ENCODE measurements at regions not wholly inside any gene's neighbourhood (a gene's known extent, or its start where the extent isn't known, plus 50 kb on each side); places are given as distances from the start of the nearest gene placed in this dataset.
"Not testable (repeated sequence)": the region's sequence is repeated elsewhere in the genome, so short reads cannot be mapped to it uniquely, and the experiment has no call there.

DNA sequence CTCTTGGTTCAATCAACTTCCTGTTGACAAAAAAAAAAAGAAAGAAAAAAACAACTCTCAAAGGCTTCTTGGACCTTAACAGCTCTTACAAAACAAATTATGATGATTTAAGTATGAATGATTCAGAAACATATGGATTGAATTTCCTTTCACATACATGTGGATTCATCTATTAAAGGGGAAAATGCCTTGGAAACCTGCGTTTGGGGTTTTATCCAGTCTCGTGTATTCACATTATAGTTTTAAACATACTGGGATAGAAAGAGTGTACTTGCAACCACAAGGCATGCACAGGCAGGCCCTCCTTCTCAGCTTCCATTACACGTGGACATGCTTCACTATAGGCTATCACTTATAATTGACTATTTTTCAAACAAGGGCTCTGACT lies 286.7 kb downstream of the INHBA start:
- no peak for DNase-seq

GRCh38 chr7:41415471-41416207 lies 287.3 kb downstream of the INHBA start:
- no peak for DNase-seq

DNA sequence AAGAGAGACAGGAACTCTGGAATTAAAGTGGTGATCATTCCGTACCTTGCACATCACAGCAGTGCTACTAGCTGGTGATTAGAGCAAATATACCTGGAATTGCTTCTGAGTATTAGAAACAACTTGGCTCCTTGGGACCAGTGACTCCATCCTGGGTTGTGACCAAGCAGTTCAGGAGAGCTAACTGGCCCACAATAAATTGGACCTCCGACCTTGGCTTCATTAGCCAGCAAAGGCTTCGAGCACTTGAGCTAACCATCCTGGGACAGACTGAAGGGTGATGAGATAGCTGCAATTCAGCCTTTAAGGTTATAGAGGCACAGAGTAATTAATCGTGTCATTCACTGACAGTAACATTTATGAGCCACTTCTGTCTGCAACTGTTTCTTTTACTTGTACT lies 287.8 kb downstream of the INHBA start:
- DNase-seq: no peak

DNA sequence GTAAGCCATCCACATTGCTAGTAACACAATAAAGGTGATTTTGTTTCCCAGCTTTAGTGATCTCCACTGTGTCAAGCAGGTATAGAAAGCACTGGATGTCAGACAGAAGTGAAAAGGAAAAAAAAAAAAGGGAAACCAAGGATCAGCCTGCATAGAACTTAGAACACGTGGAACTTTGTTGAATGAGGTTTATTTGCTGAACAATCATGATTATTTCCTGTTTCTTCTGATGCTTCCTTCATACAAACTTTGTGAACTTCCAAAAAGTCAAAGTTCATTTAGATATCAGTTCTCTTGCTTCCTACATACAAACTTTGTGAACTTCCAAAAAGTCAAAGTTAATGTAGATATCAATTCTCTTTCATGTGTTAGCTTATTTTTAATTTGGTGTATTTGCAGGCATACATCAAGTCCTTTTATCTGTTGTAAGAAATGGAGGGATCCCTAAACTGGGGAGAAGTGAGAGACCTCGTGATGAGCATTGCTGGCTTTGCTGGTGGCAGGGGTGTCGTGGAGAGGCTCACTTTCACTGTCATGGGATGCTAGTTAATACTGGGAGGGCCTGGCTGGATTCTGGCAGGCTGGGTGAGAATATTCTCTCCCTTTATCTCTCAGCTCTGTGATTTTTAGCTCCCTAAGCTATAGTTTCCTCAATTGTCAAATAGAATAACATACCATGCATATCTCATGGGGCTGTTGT lies 298.4 kb downstream of the INHBA start:
- no peak for DNase-seq

- DNase-seq: no peak
Observed at GRCh38 chr7:41403291-41403690, 299.6 kb downstream of the INHBA start.

DNA sequence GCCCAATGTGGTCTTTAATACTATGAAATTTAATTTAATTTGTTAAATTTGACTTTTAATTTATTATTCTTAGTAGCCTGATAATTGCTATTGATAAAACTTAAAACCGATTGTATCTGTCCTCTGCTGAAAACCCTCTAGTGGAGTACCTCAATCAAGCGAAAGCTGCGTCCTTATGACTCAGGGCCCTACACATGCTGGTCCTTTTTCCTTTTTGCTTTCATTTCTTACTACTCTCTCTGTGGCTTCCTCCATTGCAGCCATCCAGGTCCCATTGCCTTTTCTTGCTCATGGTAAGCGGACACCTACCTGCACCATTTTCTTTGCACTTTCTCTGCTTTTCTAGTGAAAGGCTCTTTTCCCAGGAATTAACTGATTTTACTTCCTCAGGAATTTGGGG lies 301.1 kb downstream of the INHBA start:
- no peak for DNase-seq

GRCh38 chr7:41399171-41399570 lies 303.7 kb downstream of the INHBA start:
- DNase-seq: no peak

- no peak for DNase-seq
Observed at GRCh38 chr7:41391818-41392217, 311.1 kb downstream of the INHBA start.

DNA sequence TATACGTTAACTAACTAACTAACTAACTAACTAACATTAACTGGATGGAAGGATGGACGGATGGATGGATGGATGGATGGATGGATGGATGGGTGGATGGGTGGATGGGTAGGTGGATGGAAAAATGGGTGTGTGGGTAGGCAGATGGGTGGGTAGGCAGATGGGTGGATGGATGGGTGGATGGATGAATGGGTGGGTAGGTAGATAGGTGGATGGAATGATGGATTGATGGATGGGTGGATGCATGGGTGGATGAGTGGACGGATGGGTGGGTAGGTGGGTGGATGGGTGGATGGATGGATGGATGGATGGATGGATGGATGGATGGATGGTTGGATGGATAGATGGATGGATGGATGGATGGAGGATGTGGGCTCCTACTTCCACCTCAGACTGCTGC lies 314.0 kb downstream of the INHBA start:
- DNase-seq: not testable (repeated sequence)

DNA sequence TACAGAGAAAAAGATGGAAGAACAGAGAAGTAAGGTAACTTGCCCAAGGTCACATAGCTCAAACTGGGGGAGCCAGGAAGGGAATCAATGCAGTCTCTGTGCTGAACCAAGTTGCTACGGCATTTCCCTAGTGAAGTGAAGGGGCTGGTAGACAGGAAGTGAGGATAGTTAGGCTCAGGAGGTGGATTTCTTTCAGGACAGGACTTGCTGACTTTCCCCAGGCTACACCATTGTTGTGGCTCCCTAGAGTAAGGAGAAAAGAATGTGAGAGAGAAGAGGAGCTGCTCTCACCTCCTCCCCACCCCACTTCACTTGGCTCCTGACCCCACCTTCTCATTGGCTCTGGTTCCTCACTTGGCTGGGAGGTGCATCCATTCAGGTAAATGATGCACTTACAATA lies 316.9 kb downstream of the INHBA start:
- no peak for DNase-seq

GRCh38 chr7:41384418-41384817 lies 318.5 kb downstream of the INHBA start:
- no peak for DNase-seq

DNA sequence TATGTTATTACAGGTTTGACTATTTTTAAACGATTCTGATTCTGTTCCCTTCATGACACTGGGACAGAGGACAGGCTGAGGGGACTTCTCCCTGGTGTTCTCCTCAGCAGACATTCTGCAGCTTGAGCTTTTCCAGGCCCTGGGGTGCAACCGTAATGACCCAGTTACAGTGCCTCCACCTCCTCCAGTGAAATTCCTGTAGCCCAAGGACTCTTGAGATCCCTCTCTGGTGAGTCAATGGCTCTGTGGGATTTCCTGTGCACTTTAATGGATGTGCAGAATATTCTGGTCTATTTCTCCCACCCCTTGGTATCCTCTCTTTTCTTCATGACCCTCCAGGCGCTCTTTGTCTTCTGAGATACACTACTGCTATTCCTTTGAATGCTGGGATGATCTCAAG lies 319.3 kb downstream of the INHBA start:
- DNase-seq: no peak

DNA sequence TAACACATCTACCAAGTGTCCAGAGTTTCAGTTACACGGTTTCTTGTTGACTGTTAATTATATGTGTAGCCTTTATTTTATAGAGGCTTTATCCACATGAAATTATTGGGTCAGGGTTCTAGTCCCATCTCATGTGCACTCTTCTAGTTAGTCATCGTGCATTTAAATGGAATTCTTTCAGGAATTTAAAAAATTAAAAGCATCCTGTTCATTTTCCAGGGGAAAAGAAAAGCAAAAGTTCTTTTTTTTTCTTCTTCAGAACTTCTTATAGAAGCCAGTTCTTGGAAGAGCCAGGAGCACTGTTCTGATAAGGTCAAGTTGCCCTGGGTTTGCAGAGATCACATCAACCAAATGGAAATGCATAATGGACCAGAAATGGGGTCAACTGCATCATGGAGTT lies 324.7 kb downstream of the INHBA start:
- DNase-seq: no peak

DNA sequence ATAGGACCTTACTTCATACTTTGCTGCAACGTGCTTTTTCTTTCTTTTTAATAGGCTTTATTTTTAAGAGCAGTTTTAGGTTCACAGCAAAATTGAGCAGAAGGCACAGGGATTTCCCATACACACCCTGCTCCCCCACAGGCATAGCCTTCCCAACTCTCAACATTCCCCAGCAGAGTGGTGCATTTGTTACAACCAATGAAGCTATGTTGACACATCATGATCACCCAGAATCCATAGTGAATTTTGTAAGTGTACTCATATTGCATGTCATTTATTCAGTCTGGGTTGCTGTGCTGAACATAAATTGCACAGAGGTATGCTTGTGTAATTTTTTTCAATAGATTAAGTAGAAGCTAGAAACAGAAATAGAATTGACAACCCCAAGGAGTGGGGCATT lies 327.3 kb downstream of the INHBA start:
- no peak for DNase-seq

- no peak for DNase-seq
Observed at GRCh38 chr7:41374150-41374848, 328.6 kb downstream of the INHBA start.

DNA sequence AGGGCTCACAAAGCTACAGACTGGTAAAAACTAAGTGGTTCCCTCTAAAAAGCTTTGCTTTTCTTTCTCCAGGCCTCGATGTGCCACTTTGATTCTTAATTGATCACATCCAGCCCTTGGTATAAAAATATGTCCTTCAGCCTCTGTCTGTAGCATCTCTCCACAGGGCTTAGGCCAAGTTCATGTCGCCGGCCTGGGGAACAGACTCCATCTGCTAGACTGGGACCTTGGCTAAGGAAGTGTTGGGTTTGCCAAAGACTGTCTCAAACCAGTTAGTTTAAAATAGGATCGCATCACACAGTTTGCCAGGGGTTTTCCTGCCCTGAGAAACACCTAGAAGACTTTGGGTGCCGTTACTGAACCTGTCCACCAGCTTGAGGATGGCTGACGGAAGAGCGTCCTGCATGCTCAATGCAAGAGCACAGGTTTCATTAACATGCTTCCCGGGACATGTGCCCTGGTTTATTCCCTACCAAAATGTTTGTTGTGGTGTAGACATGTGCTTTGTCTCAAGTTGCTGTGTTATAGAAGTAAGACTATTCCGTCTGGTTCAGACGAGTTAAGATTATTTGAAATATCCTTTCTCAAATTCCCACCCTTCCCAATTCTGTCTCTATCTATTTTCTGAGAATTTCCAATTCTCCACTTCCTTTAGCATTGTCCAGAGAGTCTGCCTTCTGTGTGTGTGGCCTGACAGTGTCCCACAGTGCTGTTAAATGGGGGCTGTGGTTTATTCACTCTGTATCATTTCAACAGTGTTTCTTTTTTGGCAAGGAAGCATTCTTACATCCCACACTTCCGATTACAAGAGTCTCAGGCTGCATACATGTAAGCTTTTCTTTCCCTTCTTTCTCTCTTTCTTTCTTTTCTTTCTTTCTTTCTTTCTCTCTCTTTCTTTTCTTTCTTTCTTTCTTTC lies 334.7 kb downstream of the INHBA start:
- no peak for DNase-seq

DNA sequence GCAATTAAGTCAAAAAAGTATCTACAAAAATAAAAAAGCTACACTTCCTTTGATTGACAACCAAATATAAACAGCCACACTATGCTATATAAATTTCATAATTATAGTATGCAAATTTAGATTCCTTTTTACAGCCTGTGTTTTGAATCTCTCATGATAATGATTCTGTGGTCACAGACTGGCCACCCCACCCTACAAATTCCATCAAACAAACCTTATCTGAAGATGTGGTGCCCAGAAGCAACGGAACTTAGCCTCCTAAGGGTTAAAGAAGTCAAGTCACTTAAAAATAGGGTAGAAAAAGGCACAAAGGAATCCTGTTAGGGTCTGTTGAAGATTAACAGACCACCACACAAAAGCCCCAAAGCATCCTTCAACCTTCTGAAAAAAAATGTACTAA lies 351.8 kb downstream of the INHBA start:
- DNase-seq: no peak

DNA sequence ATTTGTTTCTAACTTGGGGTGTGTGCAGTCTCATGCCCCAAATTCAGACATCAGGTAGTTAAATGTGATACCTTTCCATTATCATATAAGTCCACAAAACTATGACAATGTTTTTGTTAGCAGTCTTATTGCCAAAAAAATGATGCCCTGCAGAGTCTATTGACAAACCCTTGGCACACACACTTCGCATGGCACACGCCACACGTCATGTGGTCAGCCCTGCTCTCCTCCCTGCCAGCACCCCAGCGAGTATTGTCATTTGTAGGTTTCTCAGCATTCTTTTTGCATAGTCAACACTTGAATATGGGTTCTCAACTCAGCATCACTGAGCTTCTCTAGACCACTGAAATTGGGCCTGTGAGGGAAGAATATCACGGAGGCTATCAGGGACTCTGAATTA lies 356.0 kb downstream of the INHBA start:
- DNase-seq: no peak

DNA sequence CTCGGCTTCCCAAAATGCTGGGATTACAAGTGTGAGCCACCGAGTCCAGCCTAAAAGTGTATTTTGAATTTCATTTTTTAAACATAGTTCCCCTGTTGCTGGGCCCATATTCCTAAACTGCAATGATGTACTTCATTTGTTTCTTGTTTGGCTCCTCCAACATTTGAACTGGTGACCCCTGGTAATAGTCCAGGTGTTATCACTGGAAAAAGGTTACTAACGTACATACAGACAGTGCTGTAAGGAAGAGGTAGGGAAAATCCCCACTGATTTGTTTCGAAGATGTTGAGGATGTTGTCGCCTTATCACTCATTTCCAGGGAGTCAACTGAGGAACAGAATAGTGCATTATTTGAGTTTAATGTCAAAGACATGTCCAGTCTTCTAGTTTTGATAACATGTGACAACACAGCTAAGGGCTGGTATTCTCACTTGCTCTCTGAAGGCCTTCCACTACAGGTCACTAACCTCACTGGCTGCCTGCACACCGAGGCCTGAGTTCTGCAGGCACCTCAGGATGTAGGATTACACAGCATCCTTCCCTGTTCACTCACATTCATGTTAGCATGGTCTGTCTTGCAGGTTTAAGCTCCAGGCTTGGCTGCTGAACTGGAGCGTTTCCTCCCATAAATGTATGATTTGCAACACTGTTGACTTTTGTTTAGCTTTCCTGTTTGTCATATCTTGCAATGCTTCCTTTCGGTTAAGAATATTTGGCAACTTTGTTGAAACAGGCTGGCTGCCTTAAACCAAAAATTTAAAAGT lies 362.8 kb downstream of the INHBA start:
- no peak for DNase-seq

DNA sequence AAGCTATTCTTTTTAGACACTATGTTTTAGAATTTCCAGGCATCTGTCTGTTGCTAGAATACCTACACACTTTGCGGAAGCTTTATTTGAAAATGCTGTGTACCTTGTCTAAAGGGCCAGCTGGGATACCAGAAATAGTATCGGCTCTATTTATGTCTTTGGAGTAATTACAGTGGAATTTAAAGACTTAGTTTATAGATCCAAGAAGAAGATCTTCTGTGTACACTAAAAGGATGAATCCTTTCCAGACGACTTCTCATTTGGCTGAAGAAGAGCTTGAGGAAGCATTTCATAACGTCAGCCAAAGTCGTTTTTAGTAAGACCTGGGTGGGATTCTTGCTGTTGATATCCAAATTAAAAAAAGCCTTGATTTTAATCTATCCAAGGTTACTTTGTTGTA lies 365.9 kb downstream of the INHBA start:
- DNase-seq: no peak

DNA sequence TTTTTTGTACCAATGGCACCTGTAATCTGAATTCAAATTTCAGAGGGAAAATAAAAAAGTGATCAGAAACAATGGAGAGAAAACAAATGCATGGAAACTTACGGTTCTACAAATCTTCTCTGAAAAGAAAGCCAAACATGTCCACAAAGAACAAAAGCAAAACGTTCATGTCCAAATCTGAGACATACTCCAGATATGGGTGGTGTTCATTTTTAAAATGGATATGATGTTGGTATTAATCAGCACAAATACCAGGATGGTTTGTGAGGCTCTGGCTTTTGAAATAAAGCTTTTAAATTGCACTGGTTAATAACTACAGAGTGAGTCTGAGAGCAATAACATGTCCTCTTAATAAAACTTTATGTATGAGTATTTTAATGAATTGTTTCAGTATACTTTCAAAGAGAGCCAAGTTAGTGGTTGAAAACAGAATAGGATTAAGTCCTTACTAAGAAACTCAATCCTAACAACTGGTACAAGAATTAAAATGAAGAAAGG lies 366.4 kb downstream of the INHBA start:
- no peak for DNase-seq
